ENCODE measurements at regions not wholly inside any gene's neighbourhood (a gene's known extent, or its start where the extent isn't known, plus 50 kb on each side); places are given as distances from the start of the nearest gene placed in this dataset.

- no peak for DNase-seq
Measured at GRCh38 chr6:82680192-82680591, 316.6 kb downstream of the TPBG start.

DNA sequence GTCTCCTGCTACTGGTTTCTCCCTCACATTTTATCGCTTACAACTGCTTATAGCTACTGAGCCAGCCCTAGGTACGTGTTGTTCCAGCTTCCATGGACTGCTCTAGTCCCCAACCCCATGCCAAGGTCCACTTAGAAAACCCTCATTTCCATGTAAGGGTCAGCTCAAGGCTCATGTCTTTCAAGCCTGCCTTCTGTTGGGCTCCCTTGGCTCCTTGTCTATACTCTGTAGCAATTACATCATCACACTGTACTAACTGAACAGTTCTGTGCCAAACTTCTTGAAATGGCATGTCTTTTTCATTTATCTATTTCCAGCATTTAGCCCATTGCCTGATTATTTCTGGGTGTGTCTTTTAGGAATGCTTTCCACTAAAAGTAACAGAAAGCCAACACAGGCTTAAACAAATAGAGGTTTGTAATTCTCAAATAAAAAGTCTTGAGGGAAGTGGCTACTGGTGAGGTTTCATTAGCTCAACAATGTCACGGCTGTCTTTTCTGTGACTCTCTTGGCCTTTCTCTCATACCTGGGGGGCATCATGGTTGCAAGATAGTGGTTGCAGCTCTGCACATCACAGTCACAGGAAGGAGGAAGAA, 317.6 kb downstream of the TPBG start:
- DNase-seq: no peak

DNA sequence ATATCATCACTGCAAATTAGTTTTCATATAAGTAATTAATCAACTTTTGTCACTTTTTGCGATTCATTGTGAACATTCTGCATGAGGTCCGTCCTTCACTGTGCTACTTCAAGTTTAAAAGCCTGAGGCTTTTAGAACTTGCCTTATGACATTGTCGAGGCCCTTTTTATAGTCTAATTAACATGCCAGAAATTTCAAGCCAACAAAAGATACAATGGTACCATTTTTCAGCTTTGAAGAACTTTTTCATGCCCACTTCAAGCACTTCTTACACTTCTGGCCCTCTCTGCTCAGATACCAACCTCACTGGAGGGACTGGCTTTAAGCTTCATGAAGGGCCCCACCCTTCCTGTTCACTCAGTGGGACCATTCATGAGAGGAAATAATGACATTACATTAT, 323.1 kb downstream of the TPBG start:
- DNase-seq: no peak

DNA sequence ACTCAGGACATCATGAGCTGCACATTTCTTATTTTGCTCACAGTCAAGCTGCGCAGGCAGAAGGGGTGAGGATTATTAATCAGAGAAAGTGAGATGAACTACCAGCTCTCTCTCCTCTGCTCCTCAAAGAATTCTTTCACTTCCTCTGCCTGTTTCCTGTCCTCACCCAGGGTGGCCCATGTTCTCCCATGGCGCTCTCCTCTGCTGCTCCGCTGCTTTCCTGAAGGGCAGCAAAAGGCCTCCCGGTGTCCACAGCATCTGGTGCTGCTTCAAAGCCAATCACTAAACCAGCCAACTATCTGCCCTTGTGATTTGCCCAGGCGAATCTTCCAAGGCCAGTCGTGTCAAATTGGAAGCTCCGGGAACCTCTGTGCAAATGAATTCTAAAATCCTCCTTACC, 324.2 kb downstream of the TPBG start:
- DNase-seq: no peak

DNA sequence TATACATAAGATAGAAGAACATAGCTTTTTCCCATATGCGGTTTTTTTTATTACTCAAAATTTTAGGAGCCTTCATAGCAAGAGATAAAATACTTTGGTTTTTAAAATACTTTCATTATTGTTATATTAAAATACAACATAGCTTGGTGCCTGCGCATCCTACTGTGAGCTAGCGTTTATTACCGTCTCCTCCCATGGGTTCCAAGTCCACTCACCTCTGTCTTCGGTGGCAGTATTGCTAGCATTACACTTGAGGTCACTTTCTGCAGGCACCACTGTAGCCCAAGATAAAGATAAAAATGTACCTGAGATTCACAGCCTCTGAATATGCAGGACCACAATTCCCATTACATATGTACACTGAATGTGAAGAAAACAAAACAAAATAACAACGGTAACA, 326.7 kb downstream of the TPBG start:
- no peak for DNase-seq

DNA sequence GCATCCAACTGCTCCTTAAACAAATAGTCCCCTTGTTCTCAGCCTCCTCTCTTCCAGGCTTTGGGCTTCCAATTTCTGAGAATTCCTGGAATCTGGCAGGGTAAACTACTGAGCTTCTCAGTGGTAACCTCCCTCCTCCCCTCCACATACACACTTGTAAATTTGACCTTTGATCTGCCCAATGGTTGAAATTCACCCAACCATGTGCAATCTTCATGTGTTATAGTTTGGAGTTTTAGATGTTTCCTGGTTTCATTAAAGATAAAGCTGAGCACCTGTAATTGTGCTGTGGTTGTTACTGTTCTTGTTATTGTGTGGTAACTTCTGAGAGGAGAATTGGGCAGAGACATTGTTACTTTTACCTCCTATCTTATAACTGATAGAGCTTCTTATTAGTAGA, 328.4 kb downstream of the TPBG start:
- no peak for DNase-seq

DNA sequence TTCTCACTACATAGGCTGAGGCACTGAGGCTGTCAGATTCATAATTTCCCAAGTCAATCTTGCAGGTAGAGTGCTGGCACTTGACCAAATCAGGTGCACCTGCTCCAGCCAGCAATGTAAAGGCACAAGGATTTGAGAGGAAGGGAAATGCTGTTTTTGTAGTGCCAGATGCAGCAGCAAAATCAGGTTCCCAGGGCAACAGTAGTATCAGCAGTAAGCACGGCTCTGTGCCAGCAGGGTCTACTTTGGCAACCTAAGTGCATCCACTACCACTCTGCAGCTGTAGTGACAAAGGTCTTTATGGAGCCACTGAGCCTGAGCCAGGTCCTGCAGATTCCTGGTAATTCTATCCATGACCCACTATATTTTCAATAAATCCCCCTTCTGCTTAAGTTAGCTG, 329.5 kb downstream of the TPBG start:
- DNase-seq: peak; percentile 77

- no peak for DNase-seq
Measured at GRCh38 chr6:82701341-82701740, 337.7 kb downstream of the TPBG start.

DNA sequence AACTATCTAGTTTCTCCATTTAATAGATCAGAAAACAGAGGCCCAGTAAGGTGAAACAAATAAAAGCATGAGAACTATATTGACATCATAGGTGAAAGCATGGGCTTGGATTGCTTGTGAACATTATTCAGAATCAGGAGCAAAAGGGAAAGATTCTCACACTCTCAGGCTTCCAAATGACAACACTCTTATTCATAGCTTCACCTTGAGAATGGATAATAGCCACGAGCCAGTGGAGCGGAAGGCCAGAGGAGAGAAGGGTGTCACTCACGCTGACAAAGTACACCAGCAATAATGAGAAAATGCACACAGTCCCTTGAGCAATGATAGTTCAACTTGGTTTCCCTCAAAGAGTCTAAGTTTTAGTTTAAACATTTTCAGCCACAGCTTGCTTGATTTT, 339.0 kb downstream of the TPBG start:
- no peak for DNase-seq

DNA sequence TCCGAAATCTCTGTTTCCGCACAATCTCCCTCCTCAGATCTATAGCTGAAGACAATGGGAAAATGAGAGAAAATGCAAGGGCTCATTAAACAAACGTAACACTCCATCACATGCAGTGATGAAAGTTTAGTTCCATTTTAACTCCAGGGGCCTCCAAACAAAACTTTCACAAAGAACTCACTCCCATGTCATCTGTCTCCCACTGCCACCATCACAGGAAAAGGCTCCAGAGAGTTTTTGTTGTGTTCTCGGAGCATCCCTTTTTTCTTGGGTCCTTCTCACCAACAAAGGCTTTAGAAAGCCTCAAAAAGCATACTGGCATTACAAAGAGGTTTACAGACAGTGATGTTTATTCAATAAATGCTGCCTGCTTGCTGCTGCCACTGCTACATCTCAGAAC, 339.6 kb downstream of the TPBG start:
- no peak for DNase-seq

DNA sequence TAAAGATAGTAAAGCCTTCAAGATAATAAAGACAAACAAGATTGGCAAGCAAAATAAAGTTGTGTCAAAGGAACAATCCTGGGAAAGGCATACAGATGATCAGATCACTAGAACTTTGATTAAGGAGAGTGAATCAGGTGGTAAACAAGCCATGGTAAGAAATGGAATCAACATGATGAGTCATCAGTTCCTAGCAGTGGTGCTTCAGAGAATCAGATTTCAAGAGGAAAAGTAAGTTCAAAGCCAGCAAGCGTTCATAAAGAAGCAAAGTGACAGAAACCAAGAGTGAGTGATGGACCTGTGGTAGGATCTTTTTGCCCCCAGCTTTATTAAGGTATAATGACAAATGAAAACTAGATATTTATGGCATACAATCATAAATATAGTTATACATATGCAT, 340.4 kb downstream of the TPBG start:
- no peak for DNase-seq

- DNase-seq: no peak
Measured at GRCh38 chr6:82705579-82705978, 342.0 kb downstream of the TPBG start.

GRCh38 chr6:82711105-82711827, 347.6 kb downstream of the TPBG start:
- no peak for DNase-seq

DNA sequence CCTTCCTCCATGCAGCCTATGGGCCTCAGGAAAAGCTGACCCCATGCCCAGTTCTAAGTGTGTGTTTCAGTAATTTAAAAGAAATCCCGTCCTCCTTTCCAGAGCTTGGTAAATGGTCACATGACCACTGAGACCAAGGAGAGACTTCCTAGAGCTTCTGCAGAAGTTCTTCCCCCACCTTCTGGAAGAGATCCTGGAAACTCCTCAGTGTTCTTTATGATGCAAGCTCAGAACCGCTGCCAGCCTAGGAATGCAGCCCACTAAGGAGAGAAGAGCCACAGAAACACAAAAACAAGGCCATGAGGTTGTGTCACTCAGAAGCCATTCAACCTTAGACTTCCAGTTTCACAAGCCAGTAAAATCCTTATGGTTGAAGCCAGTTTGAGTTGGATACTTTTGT, 348.4 kb downstream of the TPBG start:
- DNase-seq: no peak

DNA sequence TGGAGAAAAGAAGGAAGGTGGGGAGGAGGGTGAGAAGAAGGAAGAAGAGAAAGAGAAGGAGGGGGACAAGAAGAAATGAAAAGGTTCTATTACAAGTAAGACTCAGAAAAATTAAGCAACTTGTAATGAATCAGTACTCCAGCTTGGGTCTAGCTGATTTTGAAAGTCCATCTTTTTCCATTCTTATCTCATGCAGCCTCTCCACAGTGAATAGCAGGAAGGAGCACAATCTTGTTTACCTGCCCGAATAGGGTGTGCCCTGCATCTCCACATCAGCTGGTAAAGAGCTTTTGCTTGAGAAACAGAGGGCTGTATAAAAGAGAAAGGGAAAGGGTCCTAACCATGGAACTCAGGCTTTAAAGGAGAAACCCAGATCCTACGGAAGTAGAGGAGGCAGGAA, 348.8 kb downstream of the TPBG start:
- no peak for DNase-seq

DNA sequence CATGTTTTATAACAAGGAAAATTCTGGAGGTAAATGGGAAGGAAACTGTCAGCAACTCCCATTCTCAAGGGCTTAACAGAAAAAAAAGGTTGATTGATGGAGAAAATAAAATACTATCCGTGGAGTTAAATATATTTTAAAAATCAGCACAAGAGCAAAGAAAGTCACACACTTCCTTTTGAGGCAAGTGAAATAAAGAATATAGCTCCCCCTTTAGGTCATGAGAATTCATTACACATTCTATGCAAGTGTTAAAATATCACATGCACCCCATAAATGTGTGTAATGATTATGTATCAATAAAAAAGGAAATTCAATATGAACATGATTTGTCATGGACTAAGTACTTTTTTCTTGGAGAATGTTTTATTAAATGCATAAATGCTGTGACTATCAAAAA, 349.2 kb downstream of the TPBG start:
- DNase-seq: no peak

GRCh38 chr6:82720992-82721391, 344.6 kb downstream of the UBE3D start:
- no peak for DNase-seq

DNA sequence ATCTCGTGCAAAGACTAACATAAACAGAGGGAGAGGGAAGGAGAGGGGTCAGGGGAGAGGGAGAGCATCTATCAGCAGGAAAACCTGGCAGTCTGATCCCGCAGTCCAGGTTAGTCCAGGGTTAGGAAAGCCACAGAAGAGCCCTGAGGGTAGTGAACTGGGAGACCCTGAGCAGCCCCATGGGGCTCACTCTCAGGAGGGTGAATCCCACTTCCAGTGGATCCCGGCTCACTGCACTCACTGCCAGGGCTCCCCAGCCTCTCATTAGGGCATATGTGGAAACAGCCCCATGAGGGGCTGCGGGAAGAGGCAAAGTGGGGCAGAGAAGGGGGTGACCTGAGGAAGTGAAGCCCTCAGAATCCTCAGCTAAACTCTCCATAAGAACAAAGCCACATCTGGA, 329.9 kb downstream of the UBE3D start:
- DNase-seq: no peak

- no peak for DNase-seq
Measured at GRCh38 chr6:82737965-82738364, 327.7 kb downstream of the UBE3D start.

DNA sequence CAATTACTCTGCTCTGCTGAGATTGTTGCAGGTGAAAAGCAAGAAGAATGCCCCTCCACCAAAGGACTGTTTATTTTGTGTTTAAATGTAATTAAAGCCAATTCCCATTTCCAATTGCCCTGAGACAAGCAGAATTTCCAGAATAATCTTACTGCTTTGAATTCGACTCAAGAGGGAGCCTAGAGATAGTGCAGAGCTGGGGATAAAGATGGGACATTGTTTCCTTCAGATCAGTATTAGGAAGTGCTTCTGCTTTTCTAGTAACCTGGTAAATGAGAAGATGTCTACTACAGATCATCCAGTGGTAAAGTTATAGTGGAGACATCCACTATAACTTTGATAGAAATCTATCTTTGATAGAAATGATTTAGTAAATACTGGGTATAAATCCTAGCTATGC, 326.9 kb downstream of the UBE3D start:
- DNase-seq: no peak

DNA sequence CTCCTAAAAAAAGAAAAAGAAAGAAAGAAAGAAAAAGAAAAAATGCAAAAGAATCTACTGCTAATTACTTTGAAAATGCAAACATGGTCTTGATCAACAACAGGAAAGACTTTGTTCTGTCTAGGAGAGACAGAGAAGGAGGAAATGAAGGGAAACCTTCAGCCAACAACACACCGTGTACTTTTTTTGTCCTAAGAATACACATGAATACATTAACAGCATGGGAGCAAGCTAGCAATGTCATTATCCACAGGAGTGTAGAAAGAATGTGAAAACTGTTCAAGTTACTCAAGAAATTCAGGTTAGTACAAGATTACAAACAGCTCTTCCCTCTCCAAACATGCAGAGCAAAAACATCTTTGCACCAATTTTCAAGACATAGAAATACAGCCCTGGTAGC, 326.3 kb downstream of the UBE3D start:
- DNase-seq: no peak

DNA sequence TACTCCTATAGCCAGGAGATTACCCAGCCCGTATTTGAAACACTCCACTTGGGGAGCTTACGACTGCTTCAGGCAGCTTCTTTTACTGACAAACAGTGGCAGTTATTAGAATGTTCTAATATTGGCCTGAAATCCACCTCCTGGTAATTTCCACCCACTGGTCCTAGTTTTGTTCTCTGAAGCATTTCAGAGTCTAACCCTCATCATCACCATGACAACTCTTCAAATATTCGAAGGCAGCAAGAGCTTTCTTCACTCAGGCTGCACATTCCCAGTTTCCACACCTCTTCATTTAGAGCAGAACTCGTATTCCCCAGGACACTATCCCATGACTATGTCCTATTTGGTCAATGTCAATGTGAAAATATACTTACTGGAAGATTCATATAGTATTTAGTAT, 325.6 kb downstream of the UBE3D start:
- DNase-seq: no peak

DNA sequence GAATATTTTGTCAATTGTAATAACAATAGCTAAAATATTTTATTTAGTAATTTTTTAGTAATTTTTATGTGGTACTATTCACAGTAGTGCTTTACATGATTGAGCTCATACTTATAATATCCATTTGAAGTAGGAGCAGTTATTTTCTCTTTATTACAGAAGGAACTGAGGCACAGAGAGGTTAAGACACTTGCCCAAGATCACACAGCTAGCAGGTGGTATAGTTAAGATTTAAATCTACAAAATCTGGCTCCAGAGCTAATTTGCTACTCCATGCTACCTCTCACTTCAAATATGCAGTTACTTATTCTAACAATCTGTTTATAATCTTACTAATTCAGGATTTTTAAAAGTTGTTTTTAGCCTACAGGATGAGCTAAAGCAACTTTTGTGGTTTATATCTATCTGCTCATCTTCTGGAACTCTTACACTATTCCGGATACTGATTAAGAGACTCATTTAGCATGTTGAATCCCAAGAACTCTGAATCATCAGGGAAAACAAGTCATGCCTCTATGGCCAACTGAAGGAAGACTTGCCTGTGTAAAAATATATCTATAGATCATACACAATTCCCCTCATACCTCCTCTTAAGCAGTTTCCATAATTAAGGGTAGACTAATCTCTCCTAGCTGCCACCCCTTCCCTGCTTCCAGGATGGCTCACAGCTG, 324.2 kb downstream of the UBE3D start:
- DNase-seq: no peak

GRCh38 chr6:82741996-82742385, 323.6 kb downstream of the UBE3D start:
- DNase-seq: no peak
